K562 (cell line): ENCODE measurements at regions not wholly inside any gene's neighbourhood (a gene's known extent, or its start where the extent isn't known, plus 50 kb on each side); places are given as distances from the start of the nearest gene placed in this dataset.

Experiments used
- ARID1B ChIP-seq: fragments of 450-650 bp; IDR thresholded peaks from 2 replicates; pipeline ENCODE4 v1.6.1; 2016; ENCODE audit warnings: antibody characterized with exemption, mild to moderate bottlenecking, inconsistent platforms
- C11orf30 ChIP-seq: fragments of 450-650 bp; IDR thresholded peaks from 2 replicates; pipeline ENCODE4 v1.6.1; 2016; ENCODE audit warnings: low read depth, mild to moderate bottlenecking
- CBFA2T3 ChIP-seq: fragments of 450-650 bp; IDR thresholded peaks from 2 replicates; pipeline ENCODE4 v1.6.1; 2017
- CC2D1A ChIP-seq: fragments of 450-650 bp; IDR thresholded peaks from 2 replicates; pipeline ENCODE4 v1.6.1; 2017; ENCODE audit warnings: mild to moderate bottlenecking
- CXXC5 ChIP-seq: fragments of 250-450 bp; sonication (Bioruptor Pico); IDR thresholded peaks from 2 replicates; pipeline ENCODE4 v1.8.0; 2022; ENCODE audit warnings: inconsistent platforms, mild to moderate bottlenecking, moderate library complexity
- DPF2 ChIP-seq: fragments of 450-650 bp; IDR thresholded peaks from 2 replicates; pipeline ENCODE4 v1.6.1; 2016
- EP300 ChIP-seq: IDR thresholded peaks from 2 replicates; pipeline ENCODE4 v1.6.1; 2012; ENCODE audit warnings: low read length, improper control_type of control experiment
- ETV1 ChIP-seq: fragments of 450-650 bp; conservative IDR thresholded peaks from 2 replicates; pipeline ENCODE4 v1.6.1; 2016; ENCODE audit warnings: missing genetic modification characterization, control low read depth, low read depth, missing compliant biosample characterization
- HIVEP1 ChIP-seq: fragments of 250-450 bp; sonication (Bioruptor Pico); IDR thresholded peaks from 2 replicates; pipeline ENCODE4 v1.4.0; 2020; ENCODE audit warnings: mild to moderate bottlenecking
- MECOM ChIP-seq: fragments of 250-450 bp; sonication (Bioruptor Pico); IDR thresholded peaks from 2 replicates; pipeline ENCODE4 v1.8.0; 2022; ENCODE audit warnings: inconsistent platforms
- MEIS2 ChIP-seq: fragments of 450-650 bp; IDR thresholded peaks from 2 replicates; pipeline ENCODE4 v1.6.1; 2014; ENCODE audit warnings: mild to moderate bottlenecking; ENCODE audit not compliant: partially characterized antibody
- MLLT1 ChIP-seq, 2 experiments: fragments of 450-650 bp; IDR thresholded peaks; 2 replicates each; pipeline ENCODE4 v1.6.1; 2016
- NFE2 ChIP-seq: IDR thresholded peaks from 2 replicates; pipeline ENCODE4 v1.6.1; 2014; ENCODE audit warnings: antibody characterized with exemption, low read depth
- PKNOX1 ChIP-seq: fragments of 450-650 bp; IDR thresholded peaks from 2 replicates; pipeline ENCODE4 v1.6.1; 2016
- RCOR1 ChIP-seq, 2 experiments: IDR thresholded peaks; 2 replicates each; pipeline ENCODE4 v1.6.1; 2012; ENCODE audit warnings: low read depth in 2 of 2, low read length in 2 of 2, borderline replicate concordance in 1 of 2, improper control_type of control experiment in 1 of 2
- SOX6 ChIP-seq: fragments of 450-650 bp; IDR thresholded peaks from 2 replicates; pipeline ENCODE4 v1.6.1; 2014; ENCODE audit warnings: mild to moderate bottlenecking
- TEAD4 ChIP-seq, 2 experiments: sonication (generic) in 1 of 2; formaldehyde crosslinking in 1 of 2; IDR thresholded peaks; 2 replicates each; pipeline versions ENCODE4 v1.6.1 to v1.8.0; 2012 to 2022; ENCODE audit warnings: borderline replicate concordance in 1 of 2, inconsistent platforms in 1 of 2, low read length in 1 of 2, mild to moderate bottlenecking in 1 of 2, missing genetic modification reagents in 1 of 2
- TGIF2 ChIP-seq: sonication (generic); formaldehyde crosslinking; IDR thresholded peaks from 2 replicates; pipeline ENCODE4 v1.8.1; 2022; ENCODE audit warnings: mild to moderate bottlenecking, missing genetic modification reagents, moderate library complexity
- TSC22D4 ChIP-seq: fragments of 450-650 bp; IDR thresholded peaks from 2 replicates; pipeline ENCODE4 v1.6.1; 2016; ENCODE audit warnings: missing genetic modification characterization, missing biosample characterization, control low read depth
- ZNF766 ChIP-seq: fragments of 200-800 bp; sonication (Bioruptor generic); conservative IDR thresholded peaks from 2 replicates; pipeline ENCODE4 v1.6.1; 2016; ENCODE audit warnings: missing genetic modification characterization, missing compliant biosample characterization
- TF ChIP-seq, protein P1 (sequence below): sonication (generic); formaldehyde crosslinking; IDR thresholded peaks from 2 replicates; pipeline ENCODE4 v1.8.1; 2023; ENCODE audit warnings: missing genetic modification reagents, mild to moderate bottlenecking, borderline replicate concordance

GRCh38 chr18:2402084-2402483 lies 169.2 kb downstream of the METTL4 start (continued):
- TF ChIP-seq MEIS2, result peak; percentile 85
- TF ChIP-seq CBFA2T3, result peak; percentile 30
- TF ChIP-seq MLLT1 (IDR thresholded peaks at IDR 0.05), result peak in 1 of 2 experiments; percentile 71; a peak in 2 of 4 replicates
- no peak for TF ChIP-seq TGIF2 (CRISPR knock-in tag)
- TF ChIP-seq MECOM (CRISPR knock-in tag), result no peak
- no peak for TF ChIP-seq TSC22D4
- TF ChIP-seq CC2D1A, result no peak
- 0 out of 4 replicates have a peak, but pooled peaks of 1 of the 2 experiments have one; percentile 21 for TF ChIP-seq RCOR1 (IDR thresholded peaks at IDR 0.05; ENCODE audit: borderline replicate concordance in 1 of 2, low read depth in 2 of 2, low read length in 2 of 2)
- TF ChIP-seq C11orf30, result peak; percentile 35; the same call in 1 of the 2 replicates
- TF ChIP-seq ETV1 (tag), result no peak
- TF ChIP-seq PKNOX1, result peak; percentile 37; the same call in 1 of the 2 replicates
- TF ChIP-seq NFE2, result peak; percentile 84
- no peak for TF ChIP-seq CXXC5 (CRISPR knock-in tag)
- no peak for TF ChIP-seq HIVEP1 (CRISPR knock-in tag)
- 0 out of 2 replicates have a peak, but pooled peaks have one; percentile 26 for TF ChIP-seq DPF2
- TF ChIP-seq, protein P1, sequence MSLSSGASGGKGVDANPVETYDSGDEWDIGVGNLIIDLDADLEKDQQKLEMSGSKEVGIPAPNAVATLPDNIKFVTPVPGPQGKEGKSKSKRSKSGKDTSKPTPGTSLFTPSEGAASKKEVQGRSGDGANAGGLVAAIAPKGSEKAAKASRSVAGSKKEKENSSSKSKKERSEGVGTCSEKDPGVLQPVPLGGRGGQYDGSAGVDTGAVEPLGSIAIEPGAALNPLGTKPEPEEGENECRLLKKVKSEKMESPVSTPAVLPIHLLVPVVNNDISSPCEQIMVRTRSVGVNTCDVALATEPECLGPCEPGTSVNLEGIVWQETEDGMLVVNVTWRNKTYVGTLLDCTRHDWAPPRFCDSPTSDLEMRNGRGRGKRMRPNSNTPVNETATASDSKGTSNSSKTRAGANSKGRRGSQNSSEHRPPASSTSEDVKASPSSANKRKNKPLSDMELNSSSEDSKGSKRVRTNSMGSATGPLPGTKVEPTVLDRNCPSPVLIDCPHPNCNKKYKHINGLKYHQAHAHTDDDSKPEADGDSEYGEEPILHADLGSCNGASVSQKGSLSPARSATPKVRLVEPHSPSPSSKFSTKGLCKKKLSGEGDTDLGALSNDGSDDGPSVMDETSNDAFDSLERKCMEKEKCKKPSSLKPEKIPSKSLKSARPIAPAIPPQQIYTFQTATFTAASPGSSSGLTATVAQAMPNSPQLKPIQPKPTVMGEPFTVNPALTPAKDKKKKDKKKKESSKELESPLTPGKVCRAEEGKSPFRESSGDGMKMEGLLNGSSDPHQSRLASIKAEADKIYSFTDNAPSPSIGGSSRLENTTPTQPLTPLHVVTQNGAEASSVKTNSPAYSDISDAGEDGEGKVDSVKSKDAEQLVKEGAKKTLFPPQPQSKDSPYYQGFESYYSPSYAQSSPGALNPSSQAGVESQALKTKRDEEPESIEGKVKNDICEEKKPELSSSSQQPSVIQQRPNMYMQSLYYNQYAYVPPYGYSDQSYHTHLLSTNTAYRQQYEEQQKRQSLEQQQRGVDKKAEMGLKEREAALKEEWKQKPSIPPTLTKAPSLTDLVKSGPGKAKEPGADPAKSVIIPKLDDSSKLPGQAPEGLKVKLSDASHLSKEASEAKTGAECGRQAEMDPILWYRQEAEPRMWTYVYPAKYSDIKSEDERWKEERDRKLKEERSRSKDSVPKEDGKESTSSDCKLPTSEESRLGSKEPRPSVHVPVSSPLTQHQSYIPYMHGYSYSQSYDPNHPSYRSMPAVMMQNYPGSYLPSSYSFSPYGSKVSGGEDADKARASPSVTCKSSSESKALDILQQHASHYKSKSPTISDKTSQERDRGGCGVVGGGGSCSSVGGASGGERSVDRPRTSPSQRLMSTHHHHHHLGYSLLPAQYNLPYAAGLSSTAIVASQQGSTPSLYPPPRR (CRISPR knock-in tag), result no peak
- TF ChIP-seq TEAD4 (IDR thresholded peaks at IDR 0.05; ENCODE audit: low read length), result peak; percentile 83; the same call in 1 of the 2 replicates
- no peak for TF ChIP-seq TEAD4 (CRISPR knock-in tag; IDR thresholded peaks at IDR 0.05; ENCODE audit: borderline replicate concordance)
- TF ChIP-seq ZNF766 (CRISPR knock-in tag), result peak; percentile 72; the same call in 1 of the 2 replicates
- peak; percentile 73 for TF ChIP-seq ARID1B
- peak; percentile 20; the same call in 1 of the 2 replicates for TF ChIP-seq EP300
- 0 out of 2 replicates have a peak, but pooled peaks have one; percentile 36 for TF ChIP-seq SOX6
